HG03103 (cell line): ENCODE measurements at regions not wholly inside any gene's neighbourhood (a gene's known extent, or its start where the extent isn't known, plus 50 kb on each side); places are given as distances from the start of the nearest gene placed in this dataset.

Experiments
- ATAC-seq: cut with Tn5 transposase; IDR thresholded peaks from one replicate; pipeline ENCODE4 v1.9.1; 2021; ENCODE audit warnings: low read depth; ENCODE audit not compliant: unreplicated experiment

DNA sequence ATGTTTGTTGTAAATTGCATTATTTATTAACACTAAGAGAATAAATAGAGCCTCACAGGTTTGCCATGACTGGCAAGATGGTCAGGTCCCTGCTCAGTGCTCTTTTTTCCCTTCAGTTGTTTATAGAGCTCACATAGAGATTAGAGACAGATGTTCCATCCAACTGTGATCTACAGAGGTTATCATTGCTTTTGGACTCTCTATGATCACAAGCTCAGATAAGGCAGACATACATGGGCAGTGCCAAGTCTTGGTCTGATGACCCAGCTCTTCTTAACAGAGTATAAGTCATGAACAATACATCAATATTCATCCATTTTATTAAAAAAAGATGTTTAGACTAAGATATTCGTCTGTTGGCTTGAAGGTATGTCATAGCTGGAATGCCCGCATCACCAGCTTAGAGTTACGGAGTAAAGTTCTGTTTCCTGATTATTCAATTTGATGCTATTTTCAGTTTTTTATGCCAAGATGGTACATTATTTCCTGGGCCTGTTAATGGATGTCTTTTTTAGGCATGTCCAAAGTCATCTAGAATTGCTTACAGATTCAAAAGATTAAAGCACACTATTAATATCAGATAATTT, 729.8 kb upstream of the SLC10A2 start:
- no peak for ATAC-seq

DNA sequence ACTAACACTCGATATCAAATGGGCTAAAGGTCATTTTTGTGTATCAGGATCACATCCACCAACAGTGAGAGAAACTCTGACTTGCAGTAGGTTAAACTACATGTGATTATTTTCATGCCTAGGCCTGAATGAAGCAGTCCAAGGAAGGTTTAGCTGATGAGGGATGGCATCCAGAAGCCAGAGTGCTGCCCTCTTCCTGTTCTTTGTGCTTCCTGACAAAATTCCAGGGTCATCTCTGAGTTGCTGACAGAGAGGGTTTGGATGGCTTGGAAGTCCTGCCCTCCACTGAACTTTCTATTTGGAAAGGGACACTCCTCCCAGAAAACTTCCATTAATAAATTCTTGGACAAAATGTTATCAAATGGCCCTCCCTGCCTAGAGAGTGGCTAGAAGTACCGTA, 728.3 kb upstream of the SLC10A2 start:
- ATAC-seq, result no peak

DNA sequence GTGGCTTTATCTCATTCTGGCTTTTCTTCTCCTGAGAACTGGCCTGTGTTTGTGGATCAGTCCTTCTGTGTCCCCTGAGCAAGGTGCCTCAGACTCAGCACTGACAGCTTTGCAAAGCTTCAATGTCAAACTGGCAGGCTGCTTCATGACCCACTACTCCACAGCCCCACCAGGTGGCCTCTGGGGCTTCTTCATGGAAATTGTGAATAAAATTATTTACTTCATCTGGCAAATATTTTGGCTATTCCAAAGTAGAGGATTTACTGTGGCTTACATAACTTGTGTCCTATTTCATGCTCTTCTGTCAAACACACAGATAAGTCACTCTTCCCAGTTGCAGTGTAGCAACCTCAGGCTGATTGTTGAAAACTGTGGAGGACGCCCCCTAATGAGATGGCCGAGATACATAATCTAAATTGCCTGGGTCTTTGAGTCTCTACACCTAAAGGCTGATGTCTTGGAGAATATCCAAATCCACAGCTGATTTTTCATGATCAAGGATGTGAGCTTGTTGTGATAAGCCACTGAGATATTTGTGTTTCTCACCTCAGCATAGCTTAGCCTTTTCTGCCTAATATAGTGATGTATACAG, 721.9 kb upstream of the SLC10A2 start:
- ATAC-seq, result no peak

DNA sequence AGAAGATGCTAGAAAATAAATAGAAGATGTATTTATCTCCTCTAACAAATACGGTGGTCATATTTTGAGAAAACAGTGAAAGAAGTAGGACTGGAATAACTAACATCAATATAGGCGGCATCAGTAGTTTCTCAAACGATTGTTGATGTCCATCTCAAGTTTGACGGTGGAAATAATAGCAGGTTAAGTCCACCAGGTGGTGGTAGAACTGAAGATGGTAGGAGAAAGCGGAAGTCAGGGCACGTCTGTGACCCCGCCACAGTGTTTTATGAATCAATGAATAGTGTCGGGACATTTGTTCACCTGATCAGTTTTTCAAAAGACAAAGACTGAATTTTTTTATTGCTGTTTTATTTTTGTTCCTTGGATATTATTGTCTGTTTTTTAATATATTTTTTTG, 706.4 kb upstream of the SLC10A2 start:
- ATAC-seq, result no peak

DNA sequence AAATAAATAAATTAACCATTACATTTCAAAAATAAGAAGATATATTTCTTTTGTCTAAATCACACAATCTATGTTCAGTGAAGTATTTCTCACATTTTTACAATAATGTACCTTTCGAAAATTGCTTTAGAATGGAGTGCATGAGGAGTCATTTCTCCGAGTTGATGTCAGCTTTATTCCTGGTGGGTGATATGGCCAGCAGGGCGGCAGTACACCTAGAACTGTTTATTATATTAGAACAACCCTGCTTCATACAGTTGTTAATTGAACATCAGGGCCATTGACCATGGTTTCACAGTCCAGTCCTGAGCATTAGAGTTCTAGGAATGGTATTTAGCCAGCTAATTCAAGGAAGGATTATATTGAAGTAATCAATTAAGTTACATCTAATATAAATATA, 696.3 kb upstream of the SLC10A2 start:
- no peak for ATAC-seq

DNA sequence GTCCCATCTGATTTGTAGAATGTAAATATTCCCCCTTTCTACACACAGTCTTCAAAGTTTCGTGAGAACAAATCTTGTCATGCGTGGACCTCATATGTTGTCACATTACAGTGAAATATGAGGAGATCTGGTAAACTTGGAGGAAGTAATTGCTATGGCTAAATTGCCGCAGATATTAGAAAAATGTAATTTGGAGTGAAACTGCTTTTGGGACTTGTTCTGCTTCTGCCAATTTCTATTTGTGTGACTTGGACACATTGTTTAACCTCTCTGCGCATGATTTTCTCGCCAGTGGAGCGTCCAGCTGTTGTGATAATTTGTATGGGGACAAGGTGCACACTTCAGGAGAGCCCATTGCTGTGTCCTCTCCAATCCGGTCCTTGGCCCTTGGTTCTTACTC, 693.1 kb upstream of the SLC10A2 start:
- no peak for ATAC-seq

DNA sequence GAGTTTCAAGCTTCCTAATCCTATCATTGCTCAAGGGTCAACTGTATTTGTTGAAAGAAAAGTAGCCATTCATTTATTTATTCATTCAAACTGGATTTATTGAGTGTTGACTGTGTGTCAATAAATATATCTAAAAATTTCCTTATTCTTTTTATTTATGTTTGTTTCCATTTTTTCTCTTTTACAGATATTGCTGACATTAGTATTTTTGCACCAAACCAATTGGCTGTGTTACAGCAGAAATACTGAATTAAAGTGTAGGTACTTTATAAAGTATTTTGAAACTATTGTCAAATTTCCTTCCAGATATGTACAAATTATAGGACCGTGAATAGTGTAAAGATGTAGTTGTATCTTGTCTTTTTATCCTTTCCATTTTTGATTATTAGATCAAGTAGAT, 692.0 kb upstream of the SLC10A2 start:
- no peak for ATAC-seq

DNA sequence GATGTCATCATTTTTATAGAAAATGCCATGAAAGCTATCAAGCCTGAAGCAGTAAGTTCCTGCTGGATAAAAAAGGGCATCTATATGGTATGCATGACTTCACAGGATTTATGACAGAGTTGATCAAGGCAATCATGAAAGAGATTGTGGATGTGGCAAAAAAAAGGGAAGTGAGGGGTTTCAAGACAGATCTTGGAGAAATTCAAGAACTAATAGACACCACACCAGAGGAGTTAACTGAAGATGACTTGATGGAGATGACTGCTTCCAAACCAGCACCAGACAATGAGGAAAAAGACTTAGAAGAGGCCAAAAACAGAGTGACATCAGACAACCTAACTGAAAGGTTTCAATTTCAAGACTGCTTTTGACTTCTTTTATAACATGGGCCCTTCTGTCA, 691.1 kb upstream of the SLC10A2 start:
- ATAC-seq, result no peak

DNA sequence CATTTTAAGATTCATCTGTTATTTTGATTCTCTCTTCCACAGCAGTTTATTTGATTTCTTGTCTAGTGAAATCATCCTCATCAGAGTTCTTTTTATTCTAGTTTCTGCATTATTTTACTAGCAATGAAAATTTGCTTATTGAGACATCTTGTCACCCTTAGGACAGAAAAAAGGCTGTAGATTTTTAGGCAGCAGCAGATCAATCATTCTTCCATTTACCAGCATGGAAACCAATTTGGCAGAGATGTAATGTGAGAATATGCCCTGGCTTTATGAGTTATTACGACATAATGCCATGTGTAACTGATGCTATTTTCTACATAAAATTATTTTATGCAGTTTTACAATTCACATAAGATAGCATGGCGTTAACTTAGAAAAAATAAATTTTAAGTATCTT, 688.6 kb upstream of the SLC10A2 start:
- no peak for ATAC-seq

DNA sequence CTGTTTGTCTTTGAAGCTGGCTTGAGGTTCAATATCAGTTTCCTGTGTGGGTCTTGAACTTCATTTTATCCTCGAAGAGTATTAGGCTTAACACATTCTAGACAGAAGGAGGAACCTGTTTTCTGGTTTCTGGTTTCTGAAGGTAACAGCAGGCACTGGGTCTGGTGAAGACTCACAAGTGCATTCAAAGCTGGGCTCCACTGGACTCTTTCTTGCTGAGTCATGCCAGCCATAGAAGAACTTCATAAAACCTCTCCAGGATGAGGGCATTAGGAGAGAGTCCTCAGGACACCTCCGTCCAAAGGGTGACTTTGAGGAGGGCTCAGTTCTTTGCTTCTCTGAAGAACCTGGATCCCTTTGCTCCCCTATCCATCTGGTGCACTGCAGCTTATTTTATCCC, 668.6 kb upstream of the SLC10A2 start:
- ATAC-seq, result no peak

DNA sequence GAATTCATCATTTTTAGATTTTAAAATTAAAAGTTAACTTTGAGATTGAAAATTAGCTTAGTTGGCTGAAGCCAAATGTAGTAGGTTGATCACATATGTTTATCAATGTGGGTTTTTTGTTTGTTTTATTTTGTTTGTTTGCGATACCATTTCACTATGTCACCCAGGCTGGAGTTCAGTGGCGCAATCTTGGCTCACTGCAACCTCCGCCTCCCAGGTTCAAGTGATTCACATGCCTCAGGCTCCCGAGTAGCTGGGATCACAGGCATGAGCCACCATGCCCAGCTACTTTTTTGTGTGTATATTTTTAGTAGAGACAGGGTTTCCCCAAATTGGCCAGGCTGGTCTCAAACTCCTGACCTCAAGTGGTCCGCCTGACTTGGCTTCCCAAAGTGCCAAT, 665.7 kb upstream of the SLC10A2 start:
- no peak for ATAC-seq

DNA sequence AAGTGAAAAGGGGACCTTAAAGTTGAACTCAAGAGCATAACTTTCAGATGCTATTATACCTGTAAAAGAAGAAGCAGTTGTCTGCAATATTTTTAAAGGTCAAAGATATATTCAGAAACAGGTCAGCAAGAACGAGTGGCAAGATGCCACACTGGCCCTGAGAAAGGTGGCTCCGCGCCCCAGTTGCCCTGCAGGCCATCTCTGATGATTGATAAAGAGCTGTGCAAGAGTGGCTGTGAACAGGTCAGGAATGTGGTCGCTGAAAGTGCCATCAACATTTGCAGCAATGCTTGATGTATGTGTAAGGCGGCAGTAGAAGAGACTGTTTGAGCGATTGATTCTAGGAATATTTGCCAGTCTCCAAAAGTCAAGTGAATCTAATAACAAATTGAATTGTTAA, 664.2 kb upstream of the SLC10A2 start:
- ATAC-seq, result no peak

DNA sequence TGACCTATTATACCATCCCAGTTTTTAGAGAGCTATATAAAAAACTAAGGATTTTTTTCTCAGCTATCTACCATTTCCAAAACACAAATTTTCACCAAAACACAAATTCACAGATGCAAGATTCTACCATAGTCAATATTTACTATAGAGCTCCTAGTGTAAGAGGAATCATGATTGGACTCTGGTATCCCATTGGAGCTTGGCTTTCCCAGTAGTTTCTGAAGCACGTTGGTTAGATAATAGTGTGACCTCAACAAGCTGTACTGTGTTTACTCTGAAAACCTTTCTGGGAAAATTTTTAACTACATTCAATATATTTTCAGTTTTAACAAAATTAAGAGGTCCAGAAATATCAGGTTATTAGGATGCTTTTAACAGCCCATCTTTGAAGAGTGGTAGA, 660.6 kb upstream of the SLC10A2 start:
- ATAC-seq, result no peak

DNA sequence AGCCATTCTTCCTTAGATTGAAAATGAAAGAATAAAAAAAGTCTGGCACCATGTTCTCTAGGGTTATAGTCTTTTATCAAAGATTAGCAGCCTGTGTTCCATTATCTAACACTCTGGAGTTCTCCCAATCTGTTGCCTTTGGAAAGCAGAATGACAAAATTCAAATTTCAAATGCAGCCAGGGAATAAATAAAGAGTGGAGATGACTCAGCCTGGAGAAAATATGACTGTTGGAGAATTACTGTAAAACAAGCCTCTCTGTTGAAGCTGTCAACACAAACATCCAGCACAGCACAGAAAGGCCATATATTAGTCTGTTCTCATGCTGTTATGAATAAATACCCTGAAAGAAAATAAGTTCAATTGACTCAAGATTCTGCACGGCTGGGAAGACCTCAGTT, 650.5 kb upstream of the SLC10A2 start:
- no peak for ATAC-seq

DNA sequence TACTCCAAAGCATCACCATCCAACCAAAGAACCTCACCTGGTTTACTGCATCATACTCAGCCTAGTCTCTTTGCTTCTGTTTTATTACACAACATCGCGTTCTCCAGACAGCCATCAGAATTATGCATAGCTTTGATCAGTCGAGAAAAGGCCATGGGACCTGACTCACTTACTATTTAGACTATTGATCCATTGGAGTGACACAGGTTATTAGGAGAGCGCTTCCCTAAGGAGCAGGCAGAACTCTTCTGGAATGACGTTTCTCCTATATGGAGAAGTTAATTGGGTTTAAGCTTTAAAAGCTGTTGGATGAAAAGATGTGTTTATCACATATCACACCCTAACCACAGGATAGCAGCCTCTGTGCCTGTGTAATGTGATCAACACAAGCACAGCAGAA, 649.1 kb upstream of the SLC10A2 start:
- ATAC-seq, result no peak

DNA sequence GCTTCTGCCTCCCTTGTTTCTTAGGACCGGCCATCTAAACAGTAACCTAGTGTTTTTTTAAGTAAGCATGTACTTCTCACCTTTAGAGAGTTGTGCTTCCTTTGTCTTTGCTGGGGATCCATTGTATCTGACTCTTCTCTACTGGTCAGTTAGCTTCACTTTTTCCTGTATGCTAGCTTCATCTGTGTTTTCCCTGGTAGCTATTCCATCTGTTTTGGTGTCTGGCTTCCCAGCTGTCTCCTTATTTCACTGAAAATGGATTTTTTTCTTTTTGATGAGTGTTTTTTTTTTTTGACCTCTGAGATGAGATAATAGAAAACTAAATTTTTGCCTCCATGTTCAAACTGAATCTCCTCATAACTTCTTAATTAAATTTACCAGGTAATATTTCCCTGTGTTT, 637.0 kb upstream of the SLC10A2 start:
- no peak for ATAC-seq

DNA sequence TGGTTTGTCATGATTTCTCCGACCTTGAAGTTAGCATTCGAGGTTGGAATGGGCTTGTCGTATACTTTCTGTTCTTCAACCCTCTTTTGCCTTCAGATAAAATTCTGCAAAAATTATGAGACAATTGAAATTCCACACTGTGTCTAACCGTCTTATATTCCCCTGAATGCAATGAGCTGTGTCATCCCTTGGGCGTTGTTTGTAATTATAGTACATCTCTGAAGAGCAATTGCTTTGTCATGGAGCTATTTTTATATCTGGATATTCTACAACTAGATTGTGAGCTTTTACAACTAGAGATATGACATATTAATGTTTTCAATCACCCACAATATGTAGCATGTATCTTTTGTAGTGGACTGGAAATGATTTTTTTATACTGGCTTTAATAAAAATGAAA, 631.8 kb upstream of the SLC10A2 start:
- ATAC-seq, result no peak

DNA sequence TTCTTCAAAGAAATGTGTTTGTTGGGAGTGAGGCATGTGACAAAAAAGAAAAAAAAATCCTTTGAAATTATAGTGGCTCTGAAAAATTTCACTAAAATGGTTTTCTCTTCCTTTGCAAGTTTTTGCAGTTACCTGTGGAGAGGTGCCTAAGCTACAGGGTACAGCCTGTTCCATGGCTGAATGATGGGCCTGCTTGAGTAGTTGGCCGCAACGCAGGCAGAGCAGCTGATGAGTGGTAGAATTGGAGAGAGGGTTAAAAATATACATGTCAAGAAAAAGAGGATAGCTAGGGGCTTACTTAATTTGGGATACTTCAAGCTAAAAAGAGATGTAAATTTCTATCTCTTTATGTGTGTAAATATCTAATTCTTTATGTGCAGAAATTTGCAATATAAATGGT, 629.1 kb upstream of the SLC10A2 start:
- ATAC-seq, result no peak

DNA sequence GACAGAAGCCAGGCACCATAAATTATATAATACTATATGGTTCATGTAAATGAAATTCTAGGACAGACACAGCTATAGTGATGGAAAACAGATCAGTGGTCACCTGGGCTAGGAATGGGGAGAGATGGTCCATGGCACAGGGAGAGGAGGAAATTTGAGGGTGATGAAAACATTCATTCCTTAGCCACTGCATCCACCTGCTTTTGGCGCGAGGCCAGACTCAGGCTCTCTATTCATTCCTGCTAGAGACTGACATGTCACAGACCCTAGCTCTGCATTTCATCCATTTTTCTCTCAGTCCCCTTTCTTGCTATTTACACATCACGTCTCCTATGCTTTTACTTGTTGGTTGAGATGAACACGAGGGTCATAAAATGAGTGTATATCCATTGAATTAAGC, 628.3 kb upstream of the SLC10A2 start:
- no peak for ATAC-seq

DNA sequence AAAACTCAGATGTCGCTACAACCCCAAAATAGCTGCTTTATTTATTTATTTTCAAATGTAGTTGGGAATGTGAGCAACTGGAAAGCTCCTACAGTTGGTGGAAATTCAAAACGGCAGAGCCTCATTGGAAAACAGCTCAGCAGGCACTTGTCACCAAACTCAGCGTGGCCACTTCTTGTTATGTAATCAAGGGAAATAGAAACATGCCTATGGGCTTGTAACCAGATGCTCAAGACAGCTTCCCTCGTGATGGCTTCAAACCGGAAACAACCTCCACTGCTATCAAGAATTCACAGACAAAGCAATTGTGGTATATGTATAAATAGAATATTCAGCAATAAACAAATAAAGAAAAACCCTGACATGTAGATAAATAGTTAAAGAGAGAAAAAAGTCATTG, 627.8 kb upstream of the SLC10A2 start:
- no peak for ATAC-seq

DNA sequence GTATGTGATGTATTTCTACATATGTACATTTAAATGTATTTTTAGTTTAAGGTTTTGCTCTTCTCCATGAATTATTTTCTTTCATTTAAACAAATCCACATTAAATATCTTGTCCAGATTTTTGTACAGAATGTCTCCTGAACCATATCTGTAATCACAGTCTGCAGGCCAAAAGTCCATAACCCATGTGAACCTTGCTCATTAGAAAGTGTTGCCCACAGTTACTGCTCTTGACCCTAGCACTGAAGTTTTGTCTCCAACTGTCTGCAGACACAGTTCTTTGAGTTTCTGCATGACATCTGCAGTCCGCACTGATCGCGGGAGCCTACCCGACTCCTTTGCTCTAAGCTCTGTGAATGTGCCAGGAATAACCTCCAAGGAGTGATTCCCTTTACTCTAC, 626.2 kb upstream of the SLC10A2 start:
- no peak for ATAC-seq

DNA sequence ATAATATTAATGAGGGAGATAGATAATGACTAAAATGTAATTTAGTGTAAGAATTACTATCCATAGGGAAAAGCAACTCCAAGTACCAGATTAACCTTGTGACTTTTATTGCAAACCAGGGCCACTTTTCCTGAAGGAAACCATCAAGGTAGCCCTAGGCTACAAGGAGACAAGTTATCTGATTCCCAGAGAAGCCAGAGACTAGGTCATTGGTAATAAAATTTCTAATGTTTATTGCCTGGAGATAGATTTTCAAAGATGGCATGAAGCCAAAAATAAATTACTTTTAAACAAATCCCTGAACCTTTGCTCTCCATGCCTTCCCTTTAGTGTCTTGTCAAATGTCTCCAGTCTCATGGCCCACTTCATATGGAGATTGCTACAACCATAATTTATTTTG, 610.1 kb upstream of the SLC10A2 start:
- no peak for ATAC-seq

DNA sequence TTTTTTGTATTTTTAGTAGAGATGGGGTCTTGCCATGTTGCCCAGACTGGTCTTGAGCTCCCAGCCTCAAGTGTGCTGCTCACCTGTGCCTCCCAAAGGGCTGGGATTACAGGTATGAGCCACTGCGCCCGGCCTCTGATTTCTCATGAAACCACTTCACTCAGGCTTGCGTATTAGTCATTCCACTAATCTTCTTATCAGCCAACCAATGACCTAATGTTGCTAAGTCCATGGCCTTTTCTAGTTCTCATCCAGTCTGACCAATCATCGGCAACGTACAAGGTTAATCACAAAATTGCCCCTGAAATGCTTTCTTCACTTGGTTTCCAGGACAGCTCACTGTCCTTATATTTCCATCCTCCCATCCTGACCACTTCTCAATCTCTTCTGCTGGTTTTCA, 605.3 kb upstream of the SLC10A2 start:
- no peak for ATAC-seq
